Cardiac fibroblast (primary cell): ENCODE measurements at regions not wholly inside any gene's neighbourhood (a gene's known extent, or its start where the extent isn't known, plus 50 kb on each side); places are given as distances from the start of the nearest gene placed in this dataset.

Experiments
- DNase-seq, 2 donors: peaks; one replicate each; pipeline versions ENCODE4 v3.0.0 to v3.0.0-alpha.2; 2010; ENCODE audit warnings: low read depth in 2 of 2
- H3K4me3 ChIP-seq, 2 donors: replicated peaks in 1 of 2; 1 replicate in 1 of 2; 2 replicates in 1 of 2; pipeline ENCODE4 v1.5.1; 2011; ENCODE audit warnings: low read depth in 2 of 2, low read length in 2 of 2, mild to moderate bottlenecking in 2 of 2, moderate library complexity in 1 of 2
- CTCF ChIP-seq: IDR thresholded peaks from one replicate; pipeline ENCODE4 v1.5.1; 2011; ENCODE audit warnings: low read depth, mild to moderate bottlenecking, low read length, inconsistent platforms

DNA sequence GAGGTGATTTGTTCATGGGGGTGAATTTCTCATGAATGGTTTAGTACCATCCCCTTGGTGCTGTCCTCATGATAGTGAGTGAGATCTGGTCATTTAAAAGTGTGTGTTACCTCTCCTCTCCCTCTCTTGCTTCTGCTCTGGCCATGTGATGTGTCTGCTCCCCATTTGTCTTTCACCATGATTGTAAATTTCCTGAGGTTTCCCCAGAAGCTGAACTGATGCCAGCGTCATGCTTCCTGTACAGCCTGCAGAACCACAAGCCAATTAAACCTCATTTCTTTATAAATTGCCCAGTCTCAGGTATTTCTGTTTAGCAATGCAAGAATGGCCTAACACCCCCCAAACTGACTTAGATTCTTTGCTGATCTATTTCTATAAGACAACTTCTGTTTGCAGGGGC, 249.4 kb upstream of the B3GALT2 start:
- no peak for TF ChIP-seq CTCF
- no peak overlapping the region for H3K4me3 ChIP-seq
- no peak for DNase-seq

DNA sequence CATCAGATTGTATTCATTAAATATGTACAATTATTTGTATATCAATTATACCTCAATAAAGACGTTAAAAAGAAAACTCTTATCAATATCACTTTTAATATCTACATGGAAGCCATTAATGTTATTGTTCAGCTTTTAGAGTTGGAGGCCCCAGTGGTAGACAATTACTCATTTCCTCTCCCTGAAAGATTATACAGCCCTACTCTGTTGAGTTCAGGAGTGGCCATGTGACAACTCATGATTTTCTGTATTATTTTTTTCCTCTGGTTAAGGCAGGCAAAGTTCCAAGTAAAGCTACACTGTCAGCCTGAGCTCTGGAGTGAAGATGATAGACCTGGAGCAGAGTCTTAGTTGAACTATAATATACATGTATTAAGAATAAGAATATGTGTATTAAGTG, 247.9 kb upstream of the B3GALT2 start:
- TF ChIP-seq CTCF, result no peak
- DNase-seq, result peak; percentile 65 to 79
- H3K4me3 ChIP-seq, result no peak overlapping the region

DNA sequence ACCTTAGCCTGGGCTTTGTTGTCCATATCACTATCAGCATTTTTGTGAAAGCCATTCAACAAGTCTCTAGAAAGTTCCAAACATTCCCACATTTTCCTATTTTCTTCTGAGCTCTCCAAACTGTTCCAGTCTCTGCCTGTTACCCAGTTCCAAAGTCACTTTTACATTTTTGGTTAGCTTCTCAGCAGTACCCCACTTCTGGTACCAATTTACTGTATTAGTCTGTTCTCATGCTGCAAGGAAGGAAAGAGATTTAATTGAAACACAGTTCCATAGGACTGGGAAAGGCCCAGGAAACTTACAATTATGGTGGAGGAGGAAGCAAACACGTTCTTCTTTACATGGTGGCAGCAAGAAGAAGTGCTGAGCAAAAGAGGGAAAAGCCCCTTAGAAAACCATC, 247.2 kb upstream of the B3GALT2 start:
- TF ChIP-seq CTCF, result no peak
- no peak overlapping the region for H3K4me3 ChIP-seq
- DNase-seq, result no peak

DNA sequence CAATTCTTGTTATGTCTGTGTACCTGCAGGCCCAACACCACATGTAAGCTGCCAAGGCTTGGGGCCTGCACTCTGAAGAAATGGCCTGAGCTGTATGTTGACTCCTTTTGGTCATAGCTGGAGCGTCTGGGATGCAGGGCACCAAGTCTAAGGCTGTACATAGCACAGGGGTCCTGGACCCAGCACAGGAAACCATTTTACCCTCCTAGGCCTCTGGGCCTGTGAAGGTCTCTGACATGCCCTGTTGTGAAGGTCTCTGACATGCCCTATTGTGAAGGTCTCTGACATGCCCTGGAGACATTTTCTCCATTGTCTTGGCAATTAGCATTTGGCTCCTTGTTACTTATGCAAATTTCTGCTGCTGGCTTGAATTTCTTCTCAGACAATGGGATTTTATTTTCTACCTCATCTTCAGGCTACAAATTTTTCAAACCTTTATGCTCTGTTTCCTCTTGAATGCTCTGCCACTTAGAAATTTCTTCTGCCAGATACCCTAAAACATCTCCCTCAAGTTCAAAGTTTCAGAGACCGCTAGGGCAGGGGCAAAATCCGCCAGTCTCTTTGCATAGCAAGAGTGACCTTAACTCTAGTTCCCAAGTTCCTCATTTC, 246.7 kb upstream of the B3GALT2 start:
- no peak overlapping the region for H3K4me3 ChIP-seq
- no peak for TF ChIP-seq CTCF
- no peak for DNase-seq

- no peak overlapping the region for H3K4me3 ChIP-seq
- no peak for TF ChIP-seq CTCF
- DNase-seq, result peak in 1 of 2 donors; percentile 25
Observed at GRCh38 chr1:193431265-193431977, 245.0 kb upstream of the B3GALT2 start.

DNA sequence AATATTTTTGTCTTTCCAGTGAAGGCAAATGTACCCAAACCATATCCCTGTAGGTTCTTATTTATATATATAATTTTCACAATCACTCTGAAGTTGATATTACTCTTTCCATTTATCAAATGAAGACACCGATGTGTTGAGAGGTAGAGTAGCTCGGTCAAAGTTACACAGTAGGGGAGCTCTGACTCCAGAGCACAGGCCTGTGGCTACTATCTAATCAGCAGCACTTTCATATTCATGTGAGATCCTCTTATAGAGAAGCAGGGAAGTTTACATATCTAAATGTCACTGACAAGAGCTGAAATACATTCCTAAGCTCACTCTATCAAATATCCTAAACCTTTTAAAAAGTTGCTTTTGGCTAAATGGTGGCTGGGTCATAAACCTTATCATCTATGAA, 241.1 kb upstream of the B3GALT2 start:
- no peak overlapping the region for H3K4me3 ChIP-seq
- no peak for TF ChIP-seq CTCF
- DNase-seq, result no peak
